ENCODE measurements at regions not wholly inside any gene's neighbourhood (a gene's known extent, or its start where the extent isn't known, plus 50 kb on each side); places are given as distances from the start of the nearest gene placed in this dataset.

DNA sequence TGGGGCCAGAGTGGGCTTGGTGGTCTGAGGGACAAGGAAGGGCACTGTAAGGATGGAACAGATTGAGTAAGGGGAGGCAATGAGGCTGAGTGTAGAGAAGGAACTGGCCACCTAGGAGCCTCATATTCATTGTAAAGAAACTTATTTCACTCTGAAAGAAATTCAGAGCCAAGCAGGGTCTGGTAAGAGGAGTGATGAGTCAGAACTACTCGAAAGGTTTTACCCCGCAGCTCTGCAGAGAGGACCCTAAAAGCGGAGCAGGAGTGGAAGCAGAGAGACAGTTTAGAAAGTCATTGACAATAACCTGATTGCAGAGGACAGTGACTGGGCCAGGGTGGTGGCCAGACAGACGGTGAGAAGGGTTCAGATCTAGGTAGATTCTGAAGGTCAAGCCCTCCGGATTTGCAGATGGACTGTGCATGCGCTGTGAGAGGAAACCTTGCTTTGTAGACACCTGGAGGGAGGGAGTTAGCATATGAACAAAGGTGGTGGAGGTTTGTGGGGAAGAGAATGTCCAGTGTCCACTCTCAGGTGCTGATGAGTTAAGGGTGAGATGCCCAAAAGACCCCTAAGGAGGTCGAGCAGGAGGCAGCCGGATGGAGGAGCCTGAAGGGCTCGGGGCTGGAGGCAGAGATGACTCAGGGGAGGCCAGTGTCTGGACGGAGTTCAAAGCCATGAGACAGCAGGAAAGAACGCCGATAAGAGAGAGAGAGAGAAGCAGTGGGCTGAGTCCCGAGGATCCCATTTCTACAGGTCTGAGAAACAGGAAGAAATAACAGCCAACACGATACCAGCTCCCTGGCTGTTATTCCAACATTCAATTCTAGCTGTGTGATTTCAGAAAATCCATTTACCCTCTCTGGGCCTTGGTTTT lies 546.0 kb downstream of the BRD1 start:
- intact Hi-C loops (cut with DNase I; ENCODE audit: low total_unique reads) = no loop called here
- DNase-seq = peak; percentile 8
- TF ChIP-seq, protein P1, sequence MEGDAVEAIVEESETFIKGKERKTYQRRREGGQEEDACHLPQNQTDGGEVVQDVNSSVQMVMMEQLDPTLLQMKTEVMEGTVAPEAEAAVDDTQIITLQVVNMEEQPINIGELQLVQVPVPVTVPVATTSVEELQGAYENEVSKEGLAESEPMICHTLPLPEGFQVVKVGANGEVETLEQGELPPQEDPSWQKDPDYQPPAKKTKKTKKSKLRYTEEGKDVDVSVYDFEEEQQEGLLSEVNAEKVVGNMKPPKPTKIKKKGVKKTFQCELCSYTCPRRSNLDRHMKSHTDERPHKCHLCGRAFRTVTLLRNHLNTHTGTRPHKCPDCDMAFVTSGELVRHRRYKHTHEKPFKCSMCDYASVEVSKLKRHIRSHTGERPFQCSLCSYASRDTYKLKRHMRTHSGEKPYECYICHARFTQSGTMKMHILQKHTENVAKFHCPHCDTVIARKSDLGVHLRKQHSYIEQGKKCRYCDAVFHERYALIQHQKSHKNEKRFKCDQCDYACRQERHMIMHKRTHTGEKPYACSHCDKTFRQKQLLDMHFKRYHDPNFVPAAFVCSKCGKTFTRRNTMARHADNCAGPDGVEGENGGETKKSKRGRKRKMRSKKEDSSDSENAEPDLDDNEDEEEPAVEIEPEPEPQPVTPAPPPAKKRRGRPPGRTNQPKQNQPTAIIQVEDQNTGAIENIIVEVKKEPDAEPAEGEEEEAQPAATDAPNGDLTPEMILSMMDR (IDR thresholded peaks at IDR 0.05 in 8 of 11, conservative IDR thresholded peaks at IDR 0.05 in 3 of 11) = no peak
- TF ChIP-seq POLR2AphosphoS5 (IDR thresholded peaks at IDR 0.05) = no peak
- no peak for TF ChIP-seq POLR2A (IDR thresholded peaks at IDR 0.05)
- no peak overlapping the region for H3K27ac ChIP-seq
- peaks cover 0 to 70% (median 0%) of the 10 kb centered on the region in 7 donors for H3K27me3 ChIP-seq (replicated peaks in 1 of 7)
- no peaks in the 10 kb centered on the region for H3K36me3 ChIP-seq
- no peak overlapping the region for H3K4me3 ChIP-seq
- 63 to 83% (median 76%) methylated on average over 14 of the region's 14 CpGs for WGBS, 5 donors
- H3K9me3 ChIP-seq = peaks cover 0 to 25% (median 8%) of the 10 kb centered on the region in 8 donors
- H3K4me1 ChIP-seq = no peaks in the 10 kb centered on the region

- no peak for DNase-seq
- WGBS, 5 donors = 55 to 78% (median 68%) methylated on average over 7 to 9 of the region's 9 CpGs
- intact Hi-C loops (cut with DNase I; ENCODE audit: low total_unique reads) = no loop called here
- no peaks in the 10 kb centered on the region for H3K4me1 ChIP-seq
- H3K27me3 ChIP-seq (replicated peaks in 1 of 7) = peaks cover 0 to 40% (median 0%) of the 10 kb centered on the region in 7 donors
- H3K27ac ChIP-seq = no peak overlapping the region
- H3K9me3 ChIP-seq = peaks cover 0 to 25% (median 8%) of the 10 kb centered on the region in 8 donors
- H3K36me3 ChIP-seq = no peaks in the 10 kb centered on the region
- H3K4me3 ChIP-seq = no peak overlapping the region
- TF ChIP-seq POLR2AphosphoS5 (IDR thresholded peaks at IDR 0.05) = no peak
- TF ChIP-seq, protein P1 (IDR thresholded peaks at IDR 0.05 in 8 of 11, conservative IDR thresholded peaks at IDR 0.05 in 3 of 11) = no peak
- TF ChIP-seq POLR2A (IDR thresholded peaks at IDR 0.05) = no peak
Observed at GRCh38 chr22:49278340-49278739, 549.3 kb downstream of the BRD1 start.

- Histone ChIP-seq H3K27ac (no peak overlapping the region), H3K4me3 (no peak overlapping the region), H3K27me3 (replicated peaks in 1 of 7) (peaks cover 0 to 35% (median 0%) of the 10 kb centered on the region in 7 donors), H3K9me3 (peaks cover 0 to 25% (median 8%) of the 10 kb centered on the region in 8 donors), H3K36me3 (no peaks in the 10 kb centered on the region), H3K4me1 (no peaks in the 10 kb centered on the region)
- 74 to 83% (median 78%) methylated on average over 6 to 10 of the region's 10 CpGs for WGBS, 5 donors
- intact Hi-C loops (cut with DNase I; ENCODE audit: low total_unique reads) = no loop called here
- peak; percentile 33 for DNase-seq
- TF ChIP-seq POLR2A (IDR thresholded peaks at IDR 0.05) = no peak
- TF ChIP-seq POLR2AphosphoS5 (IDR thresholded peaks at IDR 0.05) = no peak
- TF ChIP-seq, protein P1 (IDR thresholded peaks at IDR 0.05 in 8 of 11, conservative IDR thresholded peaks at IDR 0.05 in 3 of 11) = no peak
Observed at GRCh38 chr22:49276567-49276966, 551.1 kb downstream of the BRD1 start.

- 81 to 88% (median 84%) methylated on average over 13 to 16 of the region's 16 CpGs for WGBS, 5 donors
- H3K27ac ChIP-seq = no peak overlapping the region
- DNase-seq = peak; percentile 44
- H3K9me3 ChIP-seq = peaks cover 0 to 10% (median 2%) of the 10 kb centered on the region in 8 donors
- peaks cover 0 to 46% (median 6%) of the 10 kb centered on the region in 7 donors for H3K27me3 ChIP-seq (replicated peaks in 1 of 7)
- no peaks in the 10 kb centered on the region for H3K4me1 ChIP-seq
- no peak overlapping the region for H3K4me3 ChIP-seq
- intact Hi-C loops (cut with DNase I; ENCODE audit: low total_unique reads) = no loop called here
- H3K36me3 ChIP-seq = no peaks in the 10 kb centered on the region
- TF ChIP-seq POLR2A (IDR thresholded peaks at IDR 0.05) = no peak
- TF ChIP-seq, protein P1 (IDR thresholded peaks at IDR 0.05 in 8 of 11, conservative IDR thresholded peaks at IDR 0.05 in 3 of 11) = no peak
- TF ChIP-seq POLR2AphosphoS5 (IDR thresholded peaks at IDR 0.05) = no peak
Observed at GRCh38 chr22:49274754-49275380, 552.8 kb downstream of the BRD1 start.

All from spleen (tissue), 11 donors.